GOT3 (cell line): ENCODE measurements at regions not wholly inside any gene's neighbourhood (a gene's known extent, or its start where the extent isn't known, plus 50 kb on each side); places are given as distances from the start of the nearest gene placed in this dataset.

Source experiments
- DNase-seq: peaks from one replicate; lab custom pipeline; 2025; ENCODE audit warnings: mixed read lengths; lab: John Stamatoyannopoulos, UW

- no peak for DNase-seq
Measured at GRCh38 chr5:117065800-117066199, 491.2 kb upstream of the SEMA6A start.

GRCh38 chr5:117065161-117065560 is 490.5 kb upstream of the SEMA6A start:
- no peak for DNase-seq

GRCh38 chr5:117060099-117060498 is 485.5 kb upstream of the SEMA6A start:
- DNase-seq: no peak

- no peak for DNase-seq
Measured at GRCh38 chr5:117058740-117059139, 484.1 kb upstream of the SEMA6A start.

GRCh38 chr5:117055517-117055916 is 480.9 kb upstream of the SEMA6A start:
- no peak for DNase-seq

- no peak for DNase-seq
Measured at GRCh38 chr5:117054911-117055310, 480.3 kb upstream of the SEMA6A start.

GRCh38 chr5:117054141-117054540 is 479.5 kb upstream of the SEMA6A start:
- DNase-seq: no peak

GRCh38 chr5:117041926-117042595 is 467.4 kb upstream of the SEMA6A start:
- no peak for DNase-seq

GRCh38 chr5:117039035-117039434 is 464.4 kb upstream of the SEMA6A start:
- no peak for DNase-seq

GRCh38 chr5:117027384-117027783 is 452.8 kb upstream of the SEMA6A start:
- no peak for DNase-seq

GRCh38 chr5:117020999-117021398 is 446.4 kb upstream of the SEMA6A start:
- DNase-seq: no peak

- no peak for DNase-seq
Measured at GRCh38 chr5:117013280-117013877, 438.8 kb upstream of the SEMA6A start.

GRCh38 chr5:117010574-117010973 is 436.0 kb upstream of the SEMA6A start:
- no peak for DNase-seq

GRCh38 chr5:116998024-116998423 is 423.4 kb upstream of the SEMA6A start:
- no peak for DNase-seq

GRCh38 chr5:116992681-116993080 is 418.1 kb upstream of the SEMA6A start:
- no peak for DNase-seq

GRCh38 chr5:116989995-116990394 is 415.4 kb upstream of the SEMA6A start:
- no peak for DNase-seq

GRCh38 chr5:116982035-116982434 is 407.4 kb upstream of the SEMA6A start:
- no peak for DNase-seq

GRCh38 chr5:116980581-116980980 is 406.0 kb upstream of the SEMA6A start:
- DNase-seq: no peak

- no peak for DNase-seq
Measured at GRCh38 chr5:116976767-116977166, 402.1 kb upstream of the SEMA6A start.

GRCh38 chr5:116971131-116971530 is 396.5 kb upstream of the SEMA6A start:
- DNase-seq: no peak

- DNase-seq: no peak
Measured at GRCh38 chr5:116970318-116970717, 395.7 kb upstream of the SEMA6A start.

GRCh38 chr5:116964438-116964837 is 389.8 kb upstream of the SEMA6A start:
- no peak for DNase-seq

- DNase-seq: no peak
Measured at GRCh38 chr5:116961021-116961420, 386.4 kb upstream of the SEMA6A start.

GRCh38 chr5:116959843-116960242 is 385.2 kb upstream of the SEMA6A start:
- DNase-seq: no peak
